ENCODE measurements at regions not wholly inside any gene's neighbourhood (a gene's known extent, or its start where the extent isn't known, plus 50 kb on each side); places are given as distances from the start of the nearest gene placed in this dataset.

DNA sequence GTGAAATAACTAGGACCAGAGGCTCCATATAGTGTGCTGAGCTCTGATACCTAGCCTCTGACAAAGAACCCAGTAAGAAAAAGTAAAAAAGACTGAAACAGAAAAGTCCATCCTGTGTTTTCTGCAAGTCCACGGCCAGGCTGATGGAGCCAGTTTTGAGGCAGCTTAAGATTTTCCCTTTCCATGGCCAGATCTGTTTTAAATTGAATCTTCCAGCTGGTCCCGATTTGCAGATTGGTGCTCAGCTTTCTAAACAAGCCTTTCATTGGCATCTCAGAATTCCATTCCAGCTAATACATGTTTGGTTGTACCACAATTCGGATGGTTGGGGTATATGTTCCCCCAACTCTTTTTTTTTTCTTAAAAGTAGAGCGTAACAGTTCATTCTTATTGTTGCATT lies 152.0 kb downstream of the DACT1 start (continued):
- TF ChIP-seq NFATC4 (CRISPR knock-in tag; IDR thresholded peaks at IDR 0.05) (no peak), SMAD4 (CRISPR knock-in tag; IDR thresholded peaks at IDR 0.05) (no peak)

DNA sequence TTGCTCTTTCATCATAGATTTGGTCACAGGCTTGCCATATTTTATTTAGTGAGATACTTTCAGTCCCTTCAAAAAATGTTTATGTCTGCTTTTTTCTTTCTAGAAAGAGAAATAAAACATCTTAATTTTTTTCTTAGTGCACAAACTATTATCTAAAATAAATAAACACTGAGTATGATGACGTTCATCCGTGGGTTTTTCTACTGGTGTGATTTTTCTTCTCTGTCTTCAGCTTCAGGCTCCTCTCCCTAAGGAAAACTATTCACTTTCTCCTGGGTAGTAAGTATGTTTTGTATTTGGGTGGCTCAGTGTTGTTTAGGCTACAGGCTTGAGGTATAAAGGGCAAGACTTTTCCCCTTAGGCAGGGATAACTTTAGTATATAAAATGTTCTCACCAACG lies 154.7 kb downstream of the DACT1 start:
- no peak for ATAC-seq
- no peaks in the 10 kb centered on the region for H3K36me3 Mint-ChIP-seq
- TF ChIP-seq MXD4 (CRISPR knock-in tag; IDR thresholded peaks at IDR 0.05; ENCODE audit: borderline replicate concordance) = no peak
- TF ChIP-seq, protein P1, sequence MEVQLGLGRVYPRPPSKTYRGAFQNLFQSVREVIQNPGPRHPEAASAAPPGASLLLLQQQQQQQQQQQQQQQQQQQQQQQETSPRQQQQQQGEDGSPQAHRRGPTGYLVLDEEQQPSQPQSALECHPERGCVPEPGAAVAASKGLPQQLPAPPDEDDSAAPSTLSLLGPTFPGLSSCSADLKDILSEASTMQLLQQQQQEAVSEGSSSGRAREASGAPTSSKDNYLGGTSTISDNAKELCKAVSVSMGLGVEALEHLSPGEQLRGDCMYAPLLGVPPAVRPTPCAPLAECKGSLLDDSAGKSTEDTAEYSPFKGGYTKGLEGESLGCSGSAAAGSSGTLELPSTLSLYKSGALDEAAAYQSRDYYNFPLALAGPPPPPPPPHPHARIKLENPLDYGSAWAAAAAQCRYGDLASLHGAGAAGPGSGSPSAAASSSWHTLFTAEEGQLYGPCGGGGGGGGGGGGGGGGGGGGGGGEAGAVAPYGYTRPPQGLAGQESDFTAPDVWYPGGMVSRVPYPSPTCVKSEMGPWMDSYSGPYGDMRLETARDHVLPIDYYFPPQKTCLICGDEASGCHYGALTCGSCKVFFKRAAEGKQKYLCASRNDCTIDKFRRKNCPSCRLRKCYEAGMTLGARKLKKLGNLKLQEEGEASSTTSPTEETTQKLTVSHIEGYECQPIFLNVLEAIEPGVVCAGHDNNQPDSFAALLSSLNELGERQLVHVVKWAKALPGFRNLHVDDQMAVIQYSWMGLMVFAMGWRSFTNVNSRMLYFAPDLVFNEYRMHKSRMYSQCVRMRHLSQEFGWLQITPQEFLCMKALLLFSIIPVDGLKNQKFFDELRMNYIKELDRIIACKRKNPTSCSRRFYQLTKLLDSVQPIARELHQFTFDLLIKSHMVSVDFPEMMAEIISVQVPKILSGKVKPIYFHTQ (CRISPR knock-in tag; IDR thresholded peaks at IDR 0.05) = no peak
- TF ChIP-seq ZNF416 (CRISPR knock-in tag; IDR thresholded peaks at IDR 0.05) = no peak
- TF ChIP-seq, protein P2, sequence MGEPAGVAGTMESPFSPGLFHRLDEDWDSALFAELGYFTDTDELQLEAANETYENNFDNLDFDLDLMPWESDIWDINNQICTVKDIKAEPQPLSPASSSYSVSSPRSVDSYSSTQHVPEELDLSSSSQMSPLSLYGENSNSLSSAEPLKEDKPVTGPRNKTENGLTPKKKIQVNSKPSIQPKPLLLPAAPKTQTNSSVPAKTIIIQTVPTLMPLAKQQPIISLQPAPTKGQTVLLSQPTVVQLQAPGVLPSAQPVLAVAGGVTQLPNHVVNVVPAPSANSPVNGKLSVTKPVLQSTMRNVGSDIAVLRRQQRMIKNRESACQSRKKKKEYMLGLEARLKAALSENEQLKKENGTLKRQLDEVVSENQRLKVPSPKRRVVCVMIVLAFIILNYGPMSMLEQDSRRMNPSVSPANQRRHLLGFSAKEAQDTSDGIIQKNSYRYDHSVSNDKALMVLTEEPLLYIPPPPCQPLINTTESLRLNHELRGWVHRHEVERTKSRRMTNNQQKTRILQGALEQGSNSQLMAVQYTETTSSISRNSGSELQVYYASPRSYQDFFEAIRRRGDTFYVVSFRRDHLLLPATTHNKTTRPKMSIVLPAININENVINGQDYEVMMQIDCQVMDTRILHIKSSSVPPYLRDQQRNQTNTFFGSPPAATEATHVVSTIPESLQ (CRISPR knock-in tag; IDR thresholded peaks at IDR 0.05) = no peak
- TF ChIP-seq, protein P3, sequence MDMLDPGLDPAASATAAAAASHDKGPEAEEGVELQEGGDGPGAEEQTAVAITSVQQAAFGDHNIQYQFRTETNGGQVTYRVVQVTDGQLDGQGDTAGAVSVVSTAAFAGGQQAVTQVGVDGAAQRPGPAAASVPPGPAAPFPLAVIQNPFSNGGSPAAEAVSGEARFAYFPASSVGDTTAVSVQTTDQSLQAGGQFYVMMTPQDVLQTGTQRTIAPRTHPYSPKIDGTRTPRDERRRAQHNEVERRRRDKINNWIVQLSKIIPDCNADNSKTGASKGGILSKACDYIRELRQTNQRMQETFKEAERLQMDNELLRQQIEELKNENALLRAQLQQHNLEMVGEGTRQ (CRISPR knock-in tag; IDR thresholded peaks at IDR 0.05) = no peak
- no peak for TF ChIP-seq ZNF219 (CRISPR knock-in tag; IDR thresholded peaks at IDR 0.05; ENCODE audit: borderline replicate concordance)
- TF ChIP-seq ETV6 (CRISPR knock-in tag; IDR thresholded peaks at IDR 0.05) = no peak
- no peak for TF ChIP-seq SOX15 (CRISPR knock-in tag; IDR thresholded peaks at IDR 0.05)
- TF ChIP-seq TCF7 (CRISPR knock-in tag; IDR thresholded peaks at IDR 0.05; ENCODE audit: low read depth) = no peak
- no peak for TF ChIP-seq HMGA2 (CRISPR knock-in tag; IDR thresholded peaks at IDR 0.05)
- TF ChIP-seq CREM (CRISPR knock-in tag; IDR thresholded peaks at IDR 0.05) = no peak
- no peak for TF ChIP-seq RORB (CRISPR knock-in tag; IDR thresholded peaks at IDR 0.05)
- no peak for TF ChIP-seq NR1H2 (CRISPR knock-in tag; IDR thresholded peaks at IDR 0.05)
- TF ChIP-seq ZNF263 (CRISPR knock-in tag; IDR thresholded peaks at IDR 0.05; ENCODE audit: low read depth) = no peak
- TF ChIP-seq NR2C2 (CRISPR knock-in tag; IDR thresholded peaks at IDR 0.05) = no peak
- TF ChIP-seq, protein P4, sequence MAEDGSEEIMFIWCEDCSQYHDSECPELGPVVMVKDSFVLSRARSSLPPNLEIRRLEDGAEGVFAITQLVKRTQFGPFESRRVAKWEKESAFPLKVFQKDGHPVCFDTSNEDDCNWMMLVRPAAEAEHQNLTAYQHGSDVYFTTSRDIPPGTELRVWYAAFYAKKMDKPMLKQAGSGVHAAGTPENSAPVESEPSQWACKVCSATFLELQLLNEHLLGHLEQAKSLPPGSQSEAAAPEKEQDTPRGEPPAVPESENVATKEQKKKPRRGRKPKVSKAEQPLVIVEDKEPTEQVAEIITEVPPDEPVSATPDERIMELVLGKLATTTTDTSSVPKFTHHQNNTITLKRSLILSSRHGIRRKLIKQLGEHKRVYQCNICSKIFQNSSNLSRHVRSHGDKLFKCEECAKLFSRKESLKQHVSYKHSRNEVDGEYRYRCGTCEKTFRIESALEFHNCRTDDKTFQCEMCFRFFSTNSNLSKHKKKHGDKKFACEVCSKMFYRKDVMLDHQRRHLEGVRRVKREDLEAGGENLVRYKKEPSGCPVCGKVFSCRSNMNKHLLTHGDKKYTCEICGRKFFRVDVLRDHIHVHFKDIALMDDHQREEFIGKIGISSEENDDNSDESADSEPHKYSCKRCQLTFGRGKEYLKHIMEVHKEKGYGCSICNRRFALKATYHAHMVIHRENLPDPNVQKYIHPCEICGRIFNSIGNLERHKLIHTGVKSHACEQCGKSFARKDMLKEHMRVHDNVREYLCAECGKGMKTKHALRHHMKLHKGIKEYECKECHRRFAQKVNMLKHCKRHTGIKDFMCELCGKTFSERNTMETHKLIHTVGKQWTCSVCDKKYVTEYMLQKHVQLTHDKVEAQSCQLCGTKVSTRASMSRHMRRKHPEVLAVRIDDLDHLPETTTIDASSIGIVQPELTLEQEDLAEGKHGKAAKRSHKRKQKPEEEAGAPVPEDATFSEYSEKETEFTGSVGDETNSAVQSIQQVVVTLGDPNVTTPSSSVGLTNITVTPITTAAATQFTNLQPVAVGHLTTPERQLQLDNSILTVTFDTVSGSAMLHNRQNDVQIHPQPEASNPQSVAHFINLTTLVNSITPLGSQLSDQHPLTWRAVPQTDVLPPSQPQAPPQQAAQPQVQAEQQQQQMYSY (CRISPR knock-in tag; IDR thresholded peaks at IDR 0.05) = no peak
- TF ChIP-seq, protein P5, sequence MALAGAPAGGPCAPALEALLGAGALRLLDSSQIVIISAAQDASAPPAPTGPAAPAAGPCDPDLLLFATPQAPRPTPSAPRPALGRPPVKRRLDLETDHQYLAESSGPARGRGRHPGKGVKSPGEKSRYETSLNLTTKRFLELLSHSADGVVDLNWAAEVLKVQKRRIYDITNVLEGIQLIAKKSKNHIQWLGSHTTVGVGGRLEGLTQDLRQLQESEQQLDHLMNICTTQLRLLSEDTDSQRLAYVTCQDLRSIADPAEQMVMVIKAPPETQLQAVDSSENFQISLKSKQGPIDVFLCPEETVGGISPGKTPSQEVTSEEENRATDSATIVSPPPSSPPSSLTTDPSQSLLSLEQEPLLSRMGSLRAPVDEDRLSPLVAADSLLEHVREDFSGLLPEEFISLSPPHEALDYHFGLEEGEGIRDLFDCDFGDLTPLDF (CRISPR knock-in tag; IDR thresholded peaks at IDR 0.05) = no peak
- TF ChIP-seq, protein P6, sequence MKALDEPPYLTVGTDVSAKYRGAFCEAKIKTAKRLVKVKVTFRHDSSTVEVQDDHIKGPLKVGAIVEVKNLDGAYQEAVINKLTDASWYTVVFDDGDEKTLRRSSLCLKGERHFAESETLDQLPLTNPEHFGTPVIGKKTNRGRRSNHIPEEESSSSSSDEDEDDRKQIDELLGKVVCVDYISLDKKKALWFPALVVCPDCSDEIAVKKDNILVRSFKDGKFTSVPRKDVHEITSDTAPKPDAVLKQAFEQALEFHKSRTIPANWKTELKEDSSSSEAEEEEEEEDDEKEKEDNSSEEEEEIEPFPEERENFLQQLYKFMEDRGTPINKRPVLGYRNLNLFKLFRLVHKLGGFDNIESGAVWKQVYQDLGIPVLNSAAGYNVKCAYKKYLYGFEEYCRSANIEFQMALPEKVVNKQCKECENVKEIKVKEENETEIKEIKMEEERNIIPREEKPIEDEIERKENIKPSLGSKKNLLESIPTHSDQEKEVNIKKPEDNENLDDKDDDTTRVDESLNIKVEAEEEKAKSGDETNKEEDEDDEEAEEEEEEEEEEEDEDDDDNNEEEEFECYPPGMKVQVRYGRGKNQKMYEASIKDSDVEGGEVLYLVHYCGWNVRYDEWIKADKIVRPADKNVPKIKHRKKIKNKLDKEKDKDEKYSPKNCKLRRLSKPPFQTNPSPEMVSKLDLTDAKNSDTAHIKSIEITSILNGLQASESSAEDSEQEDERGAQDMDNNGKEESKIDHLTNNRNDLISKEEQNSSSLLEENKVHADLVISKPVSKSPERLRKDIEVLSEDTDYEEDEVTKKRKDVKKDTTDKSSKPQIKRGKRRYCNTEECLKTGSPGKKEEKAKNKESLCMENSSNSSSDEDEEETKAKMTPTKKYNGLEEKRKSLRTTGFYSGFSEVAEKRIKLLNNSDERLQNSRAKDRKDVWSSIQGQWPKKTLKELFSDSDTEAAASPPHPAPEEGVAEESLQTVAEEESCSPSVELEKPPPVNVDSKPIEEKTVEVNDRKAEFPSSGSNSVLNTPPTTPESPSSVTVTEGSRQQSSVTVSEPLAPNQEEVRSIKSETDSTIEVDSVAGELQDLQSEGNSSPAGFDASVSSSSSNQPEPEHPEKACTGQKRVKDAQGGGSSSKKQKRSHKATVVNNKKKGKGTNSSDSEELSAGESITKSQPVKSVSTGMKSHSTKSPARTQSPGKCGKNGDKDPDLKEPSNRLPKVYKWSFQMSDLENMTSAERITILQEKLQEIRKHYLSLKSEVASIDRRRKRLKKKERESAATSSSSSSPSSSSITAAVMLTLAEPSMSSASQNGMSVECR (CRISPR knock-in tag; IDR thresholded peaks at IDR 0.05; ENCODE audit: borderline replicate concordance) = no peak
- no peaks in the 10 kb centered on the region; the same call in 1 of the 2 replicates for H3K9me3 Mint-ChIP-seq
- DNase-seq (ENCODE audit: low spot score) = no peak
- peaks cover 16% of the 10 kb centered on the region for H3K27me3 Mint-ChIP-seq (ENCODE audit: low read depth)
- CTCF ChIA-PET = no interaction called here
- POLR2A ChIA-PET = no interaction called here
- H3K4me1 Mint-ChIP-seq = peaks cover 19% of the 10 kb centered on the region
- H3K27ac Mint-ChIP-seq = no peak overlapping the region
- no peak overlapping the region for H3K4me3 Mint-ChIP-seq
